ENCODE measurements at regions not wholly inside any gene's neighbourhood (a gene's known extent, or its start where the extent isn't known, plus 50 kb on each side); places are given as distances from the start of the nearest gene placed in this dataset.

- TF ChIP-seq CTCF (IDR thresholded peaks at IDR 0.05; ENCODE audit: insufficient read depth, low read length, poor library complexity, severe bottlenecking) = no peak
- Histone ChIP-seq H3K4me3 (replicated peaks; ENCODE audit: low read depth, low read length) (no peak overlapping the region), H3K36me3 (ENCODE audit: control insufficient read depth, insufficient read depth, low read length) (no peaks in the 10 kb centered on the region), H3K27me3 (replicated peaks; ENCODE audit: control insufficient read depth, insufficient read depth, low read length) (no peaks in the 10 kb centered on the region)
- DNase-seq (ENCODE audit: extremely low read depth, insufficient read length) = no peak
Observed at GRCh38 chr4:180086480-180087190, 2156.6 kb upstream of the TENM3 start.

GRCh38 chr4:180098586-180098985, 2144.6 kb upstream of the TENM3 start:
- H3K36me3 ChIP-seq (ENCODE audit: control insufficient read depth, insufficient read depth, low read length) = no peaks in the 10 kb centered on the region
- no peak overlapping the region for H3K4me3 ChIP-seq (replicated peaks; ENCODE audit: low read depth, low read length)
- no peak for DNase-seq (ENCODE audit: extremely low read depth, insufficient read length)
- no peak for TF ChIP-seq CTCF (IDR thresholded peaks at IDR 0.05; ENCODE audit: insufficient read depth, low read length, poor library complexity, severe bottlenecking)
- no peaks in the 10 kb centered on the region for H3K27me3 ChIP-seq (replicated peaks; ENCODE audit: control insufficient read depth, insufficient read depth, low read length)

GRCh38 chr4:180099957-180100356, 2143.2 kb upstream of the TENM3 start:
- no peak for TF ChIP-seq CTCF (IDR thresholded peaks at IDR 0.05; ENCODE audit: insufficient read depth, low read length, poor library complexity, severe bottlenecking)
- H3K4me3 ChIP-seq (replicated peaks; ENCODE audit: low read depth, low read length) = no peak overlapping the region
- no peaks in the 10 kb centered on the region for H3K27me3 ChIP-seq (replicated peaks; ENCODE audit: control insufficient read depth, insufficient read depth, low read length)
- no peak for DNase-seq (ENCODE audit: extremely low read depth, insufficient read length)
- no peaks in the 10 kb centered on the region for H3K36me3 ChIP-seq (ENCODE audit: control insufficient read depth, insufficient read depth, low read length)

GRCh38 chr4:180100433-180101344, 2142.5 kb upstream of the TENM3 start:
- Histone ChIP-seq H3K27me3 (replicated peaks; ENCODE audit: control insufficient read depth, insufficient read depth, low read length) (no peaks in the 10 kb centered on the region), H3K36me3 (ENCODE audit: control insufficient read depth, insufficient read depth, low read length) (no peaks in the 10 kb centered on the region), H3K4me3 (replicated peaks; ENCODE audit: low read depth, low read length) (no peak overlapping the region)
- DNase-seq (ENCODE audit: extremely low read depth, insufficient read length) = no peak
- no peak for TF ChIP-seq CTCF (IDR thresholded peaks at IDR 0.05; ENCODE audit: insufficient read depth, low read length, poor library complexity, severe bottlenecking)

- TF ChIP-seq CTCF (IDR thresholded peaks at IDR 0.05; ENCODE audit: insufficient read depth, low read length, poor library complexity, severe bottlenecking) = no peak
- DNase-seq (ENCODE audit: extremely low read depth, insufficient read length) = no peak
- Histone ChIP-seq H3K27me3 (replicated peaks; ENCODE audit: control insufficient read depth, insufficient read depth, low read length) (no peaks in the 10 kb centered on the region), H3K36me3 (ENCODE audit: control insufficient read depth, insufficient read depth, low read length) (no peaks in the 10 kb centered on the region), H3K4me3 (replicated peaks; ENCODE audit: low read depth, low read length) (no peak overlapping the region)
Observed at GRCh38 chr4:180101348-180102083, 2141.7 kb upstream of the TENM3 start.
